SIG-M5 treated with dmso at 0.1 percent for 504 hours (cell line): ENCODE measurements at regions not wholly inside any gene's neighbourhood (a gene's known extent, or its start where the extent isn't known, plus 50 kb on each side); places are given as distances from the start of the nearest gene placed in this dataset.
"Not testable (repeated sequence)": the region's sequence is repeated elsewhere in the genome, so short reads cannot be mapped to it uniquely, and the experiment has no call there.

ENCODE experiments used
- DNase-seq: peaks from one replicate; lab custom pipeline; 2025; ENCODE audit not compliant: unreplicated experiment; lab: John Stamatoyannopoulos, UW

DNA sequence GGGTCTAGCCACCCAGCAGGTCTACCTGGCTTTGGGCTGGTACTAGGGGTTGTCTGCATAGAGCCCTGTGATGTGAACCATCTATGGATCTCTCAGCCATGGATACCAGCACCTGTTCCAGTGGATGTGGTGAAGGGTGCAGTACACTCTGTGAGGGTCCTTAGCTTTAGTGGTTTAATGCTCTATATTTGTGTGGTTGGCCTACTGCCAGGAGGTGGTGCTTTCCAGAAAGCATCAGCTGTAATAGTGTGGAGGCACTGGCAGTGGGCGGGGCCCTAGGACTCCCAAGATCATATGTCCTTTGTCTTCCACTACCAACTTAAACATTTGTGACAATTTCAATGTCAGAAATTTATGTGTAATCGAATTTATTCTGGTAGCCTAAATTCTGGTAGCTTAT, 1065.1 kb downstream of the RPIA start:
- not testable (repeated sequence) for DNase-seq

- DNase-seq: not testable (repeated sequence)
Observed at GRCh38 chr2:89758332-89759026, 1067.0 kb downstream of the RPIA start.

DNA sequence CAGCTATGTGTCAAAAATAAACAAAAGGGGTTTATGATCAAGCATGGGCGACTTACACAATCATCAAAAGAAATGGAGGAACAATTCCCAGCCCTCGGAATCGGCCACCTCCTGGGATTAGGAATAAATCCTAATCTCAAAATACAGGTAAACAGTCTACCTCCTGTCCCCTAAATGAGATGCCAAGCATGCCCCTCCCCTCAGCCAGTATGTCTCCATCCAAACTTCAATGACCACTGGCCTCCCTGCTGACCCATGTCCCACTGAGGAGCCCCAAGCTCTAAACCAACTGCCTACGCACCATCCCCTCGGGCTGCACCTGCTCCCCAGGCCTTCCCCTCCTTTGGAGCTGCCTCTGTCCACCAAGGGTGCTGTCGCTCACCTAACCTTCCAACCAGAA, 1069.3 kb downstream of the RPIA start:
- DNase-seq: not testable (repeated sequence)

DNA sequence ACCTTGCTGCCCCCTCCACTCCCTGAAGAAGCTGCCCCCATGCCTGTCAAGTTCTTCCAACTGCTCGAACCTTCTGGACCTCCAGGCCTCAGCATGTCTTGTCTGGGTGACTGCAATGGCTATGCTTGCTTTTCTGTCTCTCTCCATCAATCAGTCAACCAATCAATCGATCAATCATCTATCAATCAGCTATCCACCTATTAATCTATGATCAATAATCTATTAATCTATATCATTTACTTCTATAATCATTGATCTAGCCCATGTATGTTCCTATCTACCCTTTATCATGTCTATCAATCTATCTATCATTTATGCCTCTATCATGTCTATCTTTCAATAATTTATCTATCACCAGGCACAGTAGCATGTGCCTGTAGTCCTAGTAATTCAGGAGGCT, 1069.7 kb downstream of the RPIA start:
- DNase-seq: not testable (repeated sequence)

DNA sequence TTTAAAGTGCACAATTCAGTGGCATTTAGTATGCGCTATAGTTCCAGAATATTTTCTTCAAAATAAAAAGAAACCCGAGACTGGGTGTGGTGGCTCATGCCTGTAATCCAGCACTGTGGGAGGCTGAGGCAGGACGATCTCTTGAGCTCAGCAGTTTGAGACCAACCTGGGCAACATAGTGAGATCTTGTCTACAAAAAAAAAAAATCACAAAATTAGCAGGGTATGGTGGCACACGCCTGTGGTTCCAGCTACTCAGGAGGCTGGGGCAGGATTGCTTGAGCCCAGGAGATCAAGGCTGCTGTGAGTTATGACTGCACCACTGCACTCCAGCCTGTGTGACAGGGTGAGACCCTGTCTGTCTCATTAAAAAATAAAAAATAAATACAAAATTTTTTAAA, 1070.4 kb downstream of the RPIA start:
- not testable (repeated sequence) for DNase-seq

DNA sequence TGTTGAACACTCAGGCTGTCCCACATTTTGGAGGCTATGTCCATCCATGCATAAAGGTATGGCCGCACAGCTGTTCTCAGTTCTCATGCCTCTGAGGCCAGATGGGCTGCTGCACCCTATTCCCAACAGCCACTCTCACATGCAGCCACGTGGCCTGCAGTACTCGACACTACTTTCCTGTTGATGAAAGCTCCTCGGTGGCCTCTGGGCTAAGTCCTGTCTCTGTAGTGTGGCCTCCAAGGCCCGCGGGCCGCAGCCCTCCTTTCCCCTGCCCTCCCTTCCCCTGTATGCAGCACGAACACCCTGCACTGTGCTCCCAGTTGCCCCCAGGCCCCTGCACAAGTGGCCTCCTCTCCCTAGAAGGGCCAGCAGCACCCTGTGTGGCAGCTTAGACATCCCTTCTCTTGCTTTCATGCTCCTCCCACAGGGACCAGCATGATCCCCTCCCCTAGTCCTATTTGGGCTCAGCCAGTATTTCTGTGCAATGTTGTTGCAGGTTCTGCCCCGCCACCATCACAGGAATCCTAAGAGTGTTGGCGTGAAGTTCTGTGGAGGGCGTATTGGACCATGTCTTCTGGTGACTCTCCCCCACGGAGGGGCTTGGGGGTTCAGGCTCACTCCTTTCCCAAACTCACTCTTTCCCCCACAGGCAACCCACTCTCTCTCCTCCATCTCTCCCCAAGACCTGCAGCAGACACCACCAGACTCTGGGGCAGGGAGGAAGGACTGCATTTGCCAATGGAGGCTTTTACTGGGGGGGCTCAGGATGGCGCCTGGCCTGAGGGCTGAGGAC, 1071.2 kb downstream of the RPIA start:
- not testable (repeated sequence) for DNase-seq

- DNase-seq: no peak
Observed at GRCh38 chr2:89763254-89763580, 1071.7 kb downstream of the RPIA start.

DNA sequence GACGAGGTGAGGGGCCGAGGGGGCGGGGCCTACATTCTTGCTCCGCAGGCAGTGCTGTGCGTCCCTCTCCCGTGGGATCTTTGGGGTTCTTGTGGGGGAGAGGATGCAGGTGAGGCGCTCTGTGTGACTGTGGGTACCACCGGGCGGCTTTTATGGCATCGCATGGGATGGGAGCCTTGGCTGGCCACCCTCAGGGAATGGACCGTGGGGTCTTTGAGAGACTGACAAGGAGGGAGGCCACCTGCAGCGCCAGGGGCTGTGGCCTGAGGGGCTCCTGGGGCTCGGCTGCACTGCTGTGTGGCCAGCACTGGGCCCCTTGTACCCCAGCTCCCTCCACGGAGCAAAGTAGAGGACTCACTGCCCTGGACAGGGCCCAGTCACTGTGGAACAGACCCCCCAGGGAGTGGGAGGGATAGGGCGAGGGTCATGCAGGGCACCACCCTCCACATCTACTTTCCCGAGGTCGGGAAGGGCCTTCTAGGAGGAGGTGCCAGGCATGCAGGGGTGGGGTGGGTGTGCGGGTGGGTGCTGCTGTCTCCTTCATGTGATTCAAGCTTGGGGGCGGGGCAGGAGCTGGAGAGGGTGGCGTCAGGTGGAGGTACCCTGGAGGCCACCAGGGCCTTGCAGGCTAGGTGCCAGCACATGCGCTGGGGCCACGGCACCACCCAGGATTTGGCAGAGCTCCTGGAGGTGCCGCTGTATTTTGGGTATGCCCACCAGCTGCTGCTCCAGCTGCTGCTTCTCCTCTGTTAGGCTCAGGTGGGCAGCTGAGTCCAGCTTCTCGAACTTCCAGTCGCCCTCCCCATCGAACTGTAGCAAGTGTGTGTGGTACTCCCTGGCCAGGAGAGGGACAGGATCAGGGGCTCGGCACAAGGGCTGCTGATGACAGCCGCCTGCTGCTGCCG, 1072.4 kb downstream of the RPIA start:
- DNase-seq: no peak

DNA sequence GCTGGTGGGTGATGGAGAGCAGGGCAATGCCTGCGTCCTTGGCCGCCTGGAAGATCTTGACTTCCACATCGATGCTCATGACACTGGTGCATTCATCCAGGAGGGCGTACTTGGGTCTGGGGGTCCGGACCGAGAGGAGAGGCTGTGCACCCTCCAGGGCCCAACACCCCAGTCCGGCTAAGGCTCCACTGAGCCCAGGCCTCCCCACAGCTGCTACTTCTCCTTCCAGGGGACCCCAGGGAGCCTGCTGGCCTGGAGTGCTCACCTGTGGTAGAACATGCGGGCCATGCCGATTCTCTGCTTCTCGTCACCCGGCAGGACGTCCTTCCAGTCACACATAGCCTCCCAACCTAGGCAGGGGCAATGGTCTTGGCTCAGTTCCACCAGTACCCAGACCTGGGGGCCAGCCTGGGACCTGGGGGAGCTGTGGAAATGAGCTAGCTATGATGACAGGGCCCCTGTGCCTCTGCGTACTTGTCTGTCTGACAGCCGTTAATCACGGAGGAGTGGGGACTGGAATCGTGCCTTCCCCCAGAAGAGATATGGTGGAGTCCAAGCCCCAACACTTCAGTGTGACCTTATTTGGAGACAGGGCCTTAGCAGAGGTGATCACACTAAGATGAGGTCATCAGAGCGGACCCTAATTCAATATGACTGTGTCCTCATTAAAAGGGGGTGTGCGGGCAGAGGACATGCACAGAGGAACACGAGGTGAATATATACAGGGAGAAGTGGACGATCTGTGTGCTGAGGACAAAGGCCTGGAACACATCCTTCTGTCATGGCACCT, 1073.3 kb downstream of the RPIA start:
- not testable (repeated sequence) for DNase-seq

- DNase-seq: not testable (repeated sequence)
Observed at GRCh38 chr2:89765361-89765718, 1073.9 kb downstream of the RPIA start.

- not testable (repeated sequence) for DNase-seq
Observed at GRCh38 chr2:89766141-89766990, 1074.9 kb downstream of the RPIA start.

- not testable (repeated sequence) for DNase-seq
Observed at GRCh38 chr2:89767058-89767457, 1075.6 kb downstream of the RPIA start.

GRCh38 chr2:89767572-89768435, 1076.3 kb downstream of the RPIA start:
- DNase-seq: no peak

DNA sequence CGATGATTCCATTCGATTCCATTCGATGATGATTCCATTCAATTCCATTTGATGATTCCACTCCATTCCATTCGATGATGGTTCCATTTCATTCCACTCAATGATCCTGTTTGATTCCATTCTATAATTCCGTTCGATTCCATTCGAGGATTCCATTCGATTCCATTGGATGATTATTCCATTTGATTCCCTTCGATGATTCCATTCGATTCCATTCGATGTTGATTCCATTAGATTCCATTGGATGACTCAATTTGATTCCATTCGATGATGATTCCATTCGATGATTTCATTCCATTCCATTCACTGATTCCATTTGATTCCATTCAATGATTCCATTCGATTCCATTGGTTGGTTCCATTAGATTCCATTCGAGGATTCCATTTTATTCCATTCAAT, 1084.4 kb downstream of the RPIA start:
- no peak for DNase-seq

DNA sequence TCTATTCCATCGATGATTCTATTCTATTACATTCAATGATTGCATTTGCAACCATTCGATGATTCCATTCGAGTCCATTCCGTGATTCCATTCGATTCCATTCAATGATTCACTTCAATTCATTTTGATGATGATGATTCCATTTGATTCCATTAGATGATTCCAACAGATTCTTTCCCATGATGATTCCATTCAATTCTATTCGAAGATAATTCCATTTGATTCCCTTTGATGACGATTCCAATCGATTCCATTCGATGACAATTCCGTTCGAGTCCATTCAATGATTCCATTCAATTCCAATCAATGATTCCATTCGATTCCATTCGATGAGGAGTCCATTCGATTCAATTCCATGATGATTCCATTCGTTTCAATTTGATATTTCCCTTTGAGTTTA, 1088.8 kb downstream of the RPIA start:
- DNase-seq: no peak

DNA sequence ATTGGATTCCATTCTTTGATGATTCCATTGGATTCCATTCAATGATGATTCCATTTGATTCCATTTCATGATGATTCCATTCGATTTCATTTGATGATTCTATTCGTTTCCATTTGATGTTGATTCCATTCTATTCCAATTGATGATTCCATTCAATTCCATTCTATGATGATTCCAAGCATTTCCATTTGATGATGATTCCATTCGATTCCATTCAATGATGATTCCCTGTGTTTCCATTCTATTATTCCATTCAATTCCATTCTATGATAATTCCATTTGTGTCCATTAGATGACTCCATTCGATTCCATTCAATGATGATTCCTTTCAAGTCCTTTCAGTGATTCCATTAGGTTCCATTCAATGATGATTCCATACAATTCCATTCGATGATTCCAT, 1090.5 kb downstream of the RPIA start:
- DNase-seq: no peak

GRCh38 chr2:89784960-89785359, 1093.5 kb downstream of the RPIA start:
- no peak for DNase-seq

DNA sequence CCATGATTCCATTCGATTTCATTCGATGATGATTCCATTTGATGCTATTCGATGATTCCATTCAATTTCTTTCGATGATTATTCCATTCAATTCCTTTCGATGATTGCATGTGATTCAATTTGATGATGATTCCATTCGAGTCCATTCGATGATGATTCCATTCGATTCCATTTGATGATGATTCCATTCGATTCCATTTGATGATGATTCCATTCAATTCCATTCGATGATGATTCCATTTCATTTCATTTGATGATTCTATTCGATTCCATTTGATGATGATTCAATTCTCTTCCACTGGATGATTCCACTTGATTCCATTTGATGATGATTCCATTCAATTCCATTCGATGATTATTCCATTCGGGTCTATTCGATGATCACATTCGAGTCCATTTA, 1094.1 kb downstream of the RPIA start:
- DNase-seq: not testable (repeated sequence)

DNA sequence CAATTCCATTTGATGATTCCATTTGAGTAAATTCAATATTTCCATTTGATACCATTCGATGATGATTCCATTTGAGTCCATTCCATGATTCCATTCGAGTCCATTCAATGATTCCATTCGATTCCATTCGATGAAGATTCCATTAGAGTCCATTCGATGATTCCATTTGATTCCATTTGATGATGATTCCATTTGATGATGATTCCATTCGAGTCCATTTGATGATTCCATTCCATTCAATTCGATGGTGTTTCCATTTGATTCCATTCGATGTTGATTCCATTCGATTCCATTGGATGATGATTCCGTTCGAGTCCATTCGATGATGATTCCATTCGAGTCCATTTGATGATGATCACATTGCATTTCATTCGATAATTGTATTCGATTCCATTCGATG, 1095.2 kb downstream of the RPIA start:
- DNase-seq: not testable (repeated sequence)
